ENCODE measurements at regions not wholly inside any gene's neighbourhood (a gene's known extent, or its start where the extent isn't known, plus 50 kb on each side); places are given as distances from the start of the nearest gene placed in this dataset.
A peak's percentile ranks its signal among the peaks of the same experiment; 100 is the strongest.

DNA sequence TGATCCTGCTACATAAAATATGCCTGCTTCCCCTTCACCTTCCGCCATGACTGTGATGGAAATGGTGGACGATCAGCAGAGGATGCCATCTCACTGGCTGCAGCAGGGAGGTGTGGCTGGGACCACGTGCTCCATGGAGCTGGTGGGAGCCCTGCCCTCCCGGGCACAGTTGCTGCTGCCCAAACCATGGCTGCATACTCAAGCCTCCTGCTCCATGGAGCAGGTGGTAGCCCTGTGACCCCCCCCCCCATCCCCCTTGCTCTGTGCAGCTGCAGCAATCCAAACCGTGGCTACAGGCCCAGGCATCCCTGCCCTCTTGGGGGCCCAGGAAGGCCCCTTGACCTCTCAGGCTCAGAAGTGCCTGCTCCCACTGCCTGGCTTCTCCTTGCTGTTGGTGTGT lies 597.5 kb upstream of the LMO3 start:
- no peak for DNase-seq
- Histone ChIP-seq H3K36me3 (ENCODE audit: control insufficient read depth in 2 of 3, insufficient read depth in 3 of 3, low read length in 3 of 3) (no peaks in the 10 kb centered on the region), H3K4me3 (ENCODE audit: low read length in 3 of 3) (no peak overlapping the region), H3K27me3 (ENCODE audit: control insufficient read depth, insufficient read depth, low read length) (no peaks in the 10 kb centered on the region), H3K27ac (ENCODE audit: low read depth in 2 of 2, low read length in 2 of 2) (no peak overlapping the region), H3K4me1 (ENCODE audit: control insufficient read depth in 2 of 3, insufficient read depth in 2 of 3, low read depth in 1 of 3, low read length in 3 of 3) (no peaks in the 10 kb centered on the region), H3K9ac (ENCODE audit: low read length in 3 of 3) (no peak overlapping the region), H3K9me3 (ENCODE audit: control insufficient read depth in 2 of 3, insufficient read depth in 1 of 3, low read length in 3 of 3) (no peaks in the 10 kb centered on the region)
- TF ChIP-seq, protein P1, sequence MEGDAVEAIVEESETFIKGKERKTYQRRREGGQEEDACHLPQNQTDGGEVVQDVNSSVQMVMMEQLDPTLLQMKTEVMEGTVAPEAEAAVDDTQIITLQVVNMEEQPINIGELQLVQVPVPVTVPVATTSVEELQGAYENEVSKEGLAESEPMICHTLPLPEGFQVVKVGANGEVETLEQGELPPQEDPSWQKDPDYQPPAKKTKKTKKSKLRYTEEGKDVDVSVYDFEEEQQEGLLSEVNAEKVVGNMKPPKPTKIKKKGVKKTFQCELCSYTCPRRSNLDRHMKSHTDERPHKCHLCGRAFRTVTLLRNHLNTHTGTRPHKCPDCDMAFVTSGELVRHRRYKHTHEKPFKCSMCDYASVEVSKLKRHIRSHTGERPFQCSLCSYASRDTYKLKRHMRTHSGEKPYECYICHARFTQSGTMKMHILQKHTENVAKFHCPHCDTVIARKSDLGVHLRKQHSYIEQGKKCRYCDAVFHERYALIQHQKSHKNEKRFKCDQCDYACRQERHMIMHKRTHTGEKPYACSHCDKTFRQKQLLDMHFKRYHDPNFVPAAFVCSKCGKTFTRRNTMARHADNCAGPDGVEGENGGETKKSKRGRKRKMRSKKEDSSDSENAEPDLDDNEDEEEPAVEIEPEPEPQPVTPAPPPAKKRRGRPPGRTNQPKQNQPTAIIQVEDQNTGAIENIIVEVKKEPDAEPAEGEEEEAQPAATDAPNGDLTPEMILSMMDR (IDR thresholded peaks at IDR 0.05; ENCODE audit: borderline replicate concordance, extremely low read depth, insufficient read depth) = no peak
- no peak for FAIRE-seq
- intact Hi-C loops (cut with DNase I) = no loop called here

DNA sequence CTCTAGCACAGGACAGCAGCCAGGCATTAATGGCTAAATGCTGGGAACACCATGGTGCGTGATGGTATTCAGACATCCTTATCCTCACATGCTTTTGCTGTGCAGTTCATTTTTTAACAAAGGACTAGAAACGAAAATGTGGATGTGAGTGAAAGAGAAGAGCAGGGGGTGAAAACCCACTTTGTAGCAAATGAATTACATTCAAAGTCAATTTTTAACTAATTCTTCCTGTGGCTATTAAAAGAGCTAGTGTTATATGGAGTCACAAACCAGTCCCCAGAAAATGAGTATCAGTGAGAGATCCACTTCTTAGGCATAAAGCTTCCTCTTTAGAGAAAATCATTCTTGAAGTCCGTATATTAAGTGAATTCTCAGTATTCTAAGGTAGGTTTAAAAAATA lies 592.0 kb upstream of the LMO3 start:
- Histone ChIP-seq H3K9me3 (ENCODE audit: control insufficient read depth in 2 of 3, insufficient read depth in 1 of 3, low read length in 3 of 3) (no peaks in the 10 kb centered on the region), H3K4me1 (ENCODE audit: control insufficient read depth in 2 of 3, insufficient read depth in 2 of 3, low read depth in 1 of 3, low read length in 3 of 3) (no peaks in the 10 kb centered on the region), H3K27me3 (ENCODE audit: control insufficient read depth, insufficient read depth, low read length) (no peaks in the 10 kb centered on the region), H3K36me3 (ENCODE audit: control insufficient read depth in 2 of 3, insufficient read depth in 3 of 3, low read length in 3 of 3) (no peaks in the 10 kb centered on the region), H3K27ac (ENCODE audit: low read depth in 2 of 2, low read length in 2 of 2) (no peak overlapping the region), H3K4me3 (ENCODE audit: low read length in 3 of 3) (no peak overlapping the region), H3K9ac (ENCODE audit: low read length in 3 of 3) (no peak overlapping the region)
- intact Hi-C loops (cut with DNase I) = no loop called here
- DNase-seq = peak in 2 of 5 donors; percentile 39 to 42
- no peak for FAIRE-seq
- TF ChIP-seq, protein P1 (IDR thresholded peaks at IDR 0.05; ENCODE audit: borderline replicate concordance, extremely low read depth, insufficient read depth) = no peak

DNA sequence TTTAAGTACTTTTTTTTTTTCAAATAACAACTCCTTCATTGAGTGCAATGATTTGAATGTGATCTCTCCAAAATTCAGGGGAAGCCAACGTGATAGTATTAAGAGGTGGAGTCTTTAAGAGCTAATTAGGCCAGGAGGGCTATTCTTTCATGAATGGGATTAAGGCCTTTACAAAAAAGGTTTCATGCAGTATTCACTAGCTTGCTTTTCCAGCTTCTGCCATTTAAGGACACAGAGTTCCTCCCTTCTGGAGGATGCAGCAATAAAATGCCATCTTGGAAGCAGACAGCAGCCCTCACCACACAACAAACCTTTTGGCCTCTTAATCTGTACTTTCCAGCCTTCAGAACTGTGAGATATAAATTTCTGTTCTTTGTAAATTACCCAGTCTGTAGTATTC lies 586.8 kb upstream of the LMO3 start:
- no peaks in the 10 kb centered on the region for H3K4me1 ChIP-seq (ENCODE audit: control insufficient read depth in 2 of 3, insufficient read depth in 2 of 3, low read depth in 1 of 3, low read length in 3 of 3)
- FAIRE-seq (no peak), DNase-seq (no peak)
- no peak overlapping the region for H3K4me3 ChIP-seq (ENCODE audit: low read length in 3 of 3)
- no peak overlapping the region for H3K9ac ChIP-seq (ENCODE audit: low read length in 3 of 3)
- H3K27ac ChIP-seq (ENCODE audit: low read depth in 2 of 2, low read length in 2 of 2) = no peak overlapping the region
- no peaks in the 10 kb centered on the region for H3K9me3 ChIP-seq (ENCODE audit: control insufficient read depth in 2 of 3, insufficient read depth in 1 of 3, low read length in 3 of 3)
- TF ChIP-seq, protein P1 (IDR thresholded peaks at IDR 0.05; ENCODE audit: borderline replicate concordance, extremely low read depth, insufficient read depth) = no peak
- H3K36me3 ChIP-seq (ENCODE audit: control insufficient read depth in 2 of 3, insufficient read depth in 3 of 3, low read length in 3 of 3) = no peaks in the 10 kb centered on the region
- no peaks in the 10 kb centered on the region for H3K27me3 ChIP-seq (ENCODE audit: control insufficient read depth, insufficient read depth, low read length)
- intact Hi-C loops (cut with DNase I) = no loop called here

DNA sequence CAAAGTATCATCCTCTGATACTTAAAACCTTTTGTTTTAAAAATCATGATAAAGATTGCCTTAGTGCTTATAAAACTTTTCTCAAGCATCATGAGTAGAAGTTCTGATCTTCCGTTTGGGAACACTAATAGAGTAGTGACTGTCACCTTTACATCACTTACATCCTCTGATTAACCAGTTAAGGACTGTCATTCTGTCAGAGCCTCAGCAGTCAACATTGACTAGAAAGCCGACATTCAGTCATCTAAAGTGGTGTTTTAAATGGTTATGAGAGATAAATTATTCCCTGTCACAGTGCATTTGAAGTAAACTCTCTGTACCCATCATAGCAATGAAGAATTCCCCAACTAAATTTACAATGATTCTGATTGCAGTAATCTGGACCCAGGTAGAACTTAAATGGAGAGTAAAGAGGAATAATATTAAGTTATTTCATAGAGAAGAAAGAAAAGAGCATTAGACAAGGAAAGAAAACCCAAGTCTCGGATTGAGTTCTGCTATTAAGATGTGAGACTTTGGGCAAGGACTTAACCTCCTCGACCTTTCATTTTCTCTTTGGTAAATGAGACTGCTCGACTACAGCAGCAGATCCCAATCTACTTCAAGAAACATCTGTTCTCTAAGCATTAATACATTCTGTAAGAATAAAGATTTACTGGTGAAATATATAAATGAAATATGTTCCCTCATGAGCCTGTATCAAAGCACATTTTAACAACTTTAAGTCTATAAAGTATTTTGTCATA lies 563.9 kb upstream of the LMO3 start:
- no peak for FAIRE-seq
- intact Hi-C loops (cut with DNase I) = no loop called here
- TF ChIP-seq, protein P1 (IDR thresholded peaks at IDR 0.05; ENCODE audit: borderline replicate concordance, extremely low read depth, insufficient read depth) = no peak

More for the DNA sequence above, 563.9 kb upstream of the LMO3 start:
- no peak overlapping the region for H3K4me3 ChIP-seq (ENCODE audit: low read length in 3 of 3)
- H3K9ac ChIP-seq (ENCODE audit: low read length in 3 of 3) = no peak overlapping the region
- DNase-seq = no peak
- H3K36me3 ChIP-seq (ENCODE audit: control insufficient read depth in 2 of 3, insufficient read depth in 3 of 3, low read length in 3 of 3) = no peaks in the 10 kb centered on the region
- H3K27me3 ChIP-seq (ENCODE audit: control insufficient read depth, insufficient read depth, low read length) = no peaks in the 10 kb centered on the region
- H3K9me3 ChIP-seq (ENCODE audit: control insufficient read depth in 2 of 3, insufficient read depth in 1 of 3, low read length in 3 of 3) = no peaks in the 10 kb centered on the region
- no peak overlapping the region for H3K27ac ChIP-seq (ENCODE audit: low read depth in 2 of 2, low read length in 2 of 2)
- no peaks in the 10 kb centered on the region for H3K4me1 ChIP-seq (ENCODE audit: control insufficient read depth in 2 of 3, insufficient read depth in 2 of 3, low read depth in 1 of 3, low read length in 3 of 3)

All from kidney (tissue), 13 donors.